Tibial artery (tissue), 4 donors: ENCODE measurements at regions not wholly inside any gene's neighbourhood (a gene's known extent, or its start where the extent isn't known, plus 50 kb on each side); places are given as distances from the start of the nearest gene placed in this dataset.

ENCODE experiments used
- DNase-seq, 2 donors: peaks; one replicate each; pipeline ENCODE4 v3.0.0-alpha.2; 2019
- H3K27ac ChIP-seq, 2 donors: fragments of 200-600 bp; sonication (generic) in 1 of 2; 1 replicate in 1 of 2; 2 replicates in 1 of 2; pipeline ENCODE4 v1.5.1; 2018 to 2019; ENCODE audit warnings: mild to moderate bottlenecking in 1 of 2
- H3K27me3 ChIP-seq, 2 donors: fragments of 200-600 bp; sonication (generic) in 1 of 2; one replicate each; pipeline versions ENCODE4 v1.5.1 to v1.6.0; 2016 to 2019
- H3K36me3 ChIP-seq, 3 donors: fragments of 200-600 bp; sonication (generic) in 2 of 3; one replicate each; pipeline ENCODE4 v1.5.1; 2016 to 2019; ENCODE audit warnings: mild to moderate bottlenecking in 2 of 3
- H3K4me1 ChIP-seq, 4 donors: fragments of 200-600 bp; sonication (generic) in 2 of 4; 1 replicate in 3 of 4; 2 replicates in 1 of 4; pipeline ENCODE4 v1.5.1; 2016 to 2019
- H3K4me3 ChIP-seq, 2 donors: fragments of 200-600 bp; sonication (generic) in 1 of 2; 1 replicate in 1 of 2; 2 replicates in 1 of 2; pipeline ENCODE4 v1.5.1; 2018 to 2019; ENCODE audit warnings: mild to moderate bottlenecking in 2 of 2
- H3K9me3 ChIP-seq, 3 donors: fragments of 200-600 bp; sonication (generic) in 1 of 3; one replicate each; pipeline ENCODE4 v1.5.1; 2016 to 2019
- intact Hi-C: fragments of 100-400 bp; cut with DNase I; formaldehyde crosslinking; loops from one replicate; pipeline ENCODE4 v1.15.0; 2023; ENCODE audit warnings: low total_unique reads
- TF ChIP-seq, protein P1 (sequence below), 2 experiments: fragments of 200-600 bp in 1 of 2; fragments of 450-650 bp in 1 of 2; IDR thresholded peaks; one replicate each; pipeline ENCODE4 v1.5.1; 2017 to 2019; ENCODE audit warnings: antibody characterized with exemption in 2 of 2, mild to moderate bottlenecking in 1 of 2, moderate library complexity in 1 of 2

DNA sequence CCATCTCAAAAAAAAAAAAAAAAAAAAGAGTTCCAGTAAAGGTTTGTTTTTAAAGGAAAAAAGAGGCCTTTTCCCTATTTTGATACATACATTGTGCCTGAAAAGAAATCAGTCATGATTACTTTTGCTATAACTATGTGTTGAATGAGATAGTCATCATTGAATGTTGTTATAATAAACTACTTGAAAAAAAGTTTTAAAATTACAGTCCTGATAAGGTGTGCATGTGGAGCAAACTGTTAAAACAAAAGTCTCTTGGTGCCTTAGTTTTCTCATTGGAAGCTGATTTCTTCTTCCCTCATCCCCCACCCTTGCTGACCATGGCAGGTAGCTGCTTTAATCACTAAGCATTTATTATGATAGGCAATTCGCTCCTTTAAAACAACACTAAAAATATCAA, 172.3 kb upstream of the TBCA start:
- no peak overlapping the region for H3K4me3 ChIP-seq
- H3K27me3 ChIP-seq = no peaks in the 10 kb centered on the region
- DNase-seq = no peak
- H3K27ac ChIP-seq = no peak overlapping the region
- intact Hi-C loops = no loop called here
- H3K4me1 ChIP-seq = no peaks in the 10 kb centered on the region
- no peaks in the 10 kb centered on the region for H3K36me3 ChIP-seq
- TF ChIP-seq, protein P1, sequence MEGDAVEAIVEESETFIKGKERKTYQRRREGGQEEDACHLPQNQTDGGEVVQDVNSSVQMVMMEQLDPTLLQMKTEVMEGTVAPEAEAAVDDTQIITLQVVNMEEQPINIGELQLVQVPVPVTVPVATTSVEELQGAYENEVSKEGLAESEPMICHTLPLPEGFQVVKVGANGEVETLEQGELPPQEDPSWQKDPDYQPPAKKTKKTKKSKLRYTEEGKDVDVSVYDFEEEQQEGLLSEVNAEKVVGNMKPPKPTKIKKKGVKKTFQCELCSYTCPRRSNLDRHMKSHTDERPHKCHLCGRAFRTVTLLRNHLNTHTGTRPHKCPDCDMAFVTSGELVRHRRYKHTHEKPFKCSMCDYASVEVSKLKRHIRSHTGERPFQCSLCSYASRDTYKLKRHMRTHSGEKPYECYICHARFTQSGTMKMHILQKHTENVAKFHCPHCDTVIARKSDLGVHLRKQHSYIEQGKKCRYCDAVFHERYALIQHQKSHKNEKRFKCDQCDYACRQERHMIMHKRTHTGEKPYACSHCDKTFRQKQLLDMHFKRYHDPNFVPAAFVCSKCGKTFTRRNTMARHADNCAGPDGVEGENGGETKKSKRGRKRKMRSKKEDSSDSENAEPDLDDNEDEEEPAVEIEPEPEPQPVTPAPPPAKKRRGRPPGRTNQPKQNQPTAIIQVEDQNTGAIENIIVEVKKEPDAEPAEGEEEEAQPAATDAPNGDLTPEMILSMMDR (IDR thresholded peaks at IDR 0.05) = no peak
- no peaks in the 10 kb centered on the region for H3K9me3 ChIP-seq

DNA sequence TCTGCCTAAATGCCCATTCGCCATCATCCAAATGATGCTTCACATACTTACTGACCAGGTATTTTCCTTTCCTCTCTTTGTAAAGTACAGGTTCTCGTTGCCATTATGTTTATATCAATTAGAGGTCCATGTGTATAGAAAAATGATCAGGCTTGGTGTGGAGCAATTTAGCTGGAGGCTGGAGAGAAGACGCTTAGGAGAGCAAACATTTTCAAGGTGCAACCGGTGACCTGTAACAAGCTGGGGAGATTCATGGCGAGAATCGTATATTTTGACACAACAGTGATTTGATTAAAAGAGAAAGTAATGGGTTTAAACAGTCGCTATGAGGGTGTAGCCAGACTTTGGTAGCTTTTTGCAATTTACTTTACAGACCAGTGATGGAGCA, 170.9 kb upstream of the TBCA start:
- Histone ChIP-seq H3K4me3 (no peak overlapping the region), H3K9me3 (no peaks in the 10 kb centered on the region), H3K36me3 (no peaks in the 10 kb centered on the region), H3K27me3 (no peaks in the 10 kb centered on the region), H3K4me1 (no peaks in the 10 kb centered on the region), H3K27ac (no peak overlapping the region)
- DNase-seq = no peak
- intact Hi-C loops = no loop called here
- TF ChIP-seq, protein P1 (IDR thresholded peaks at IDR 0.05) = no peak

DNA sequence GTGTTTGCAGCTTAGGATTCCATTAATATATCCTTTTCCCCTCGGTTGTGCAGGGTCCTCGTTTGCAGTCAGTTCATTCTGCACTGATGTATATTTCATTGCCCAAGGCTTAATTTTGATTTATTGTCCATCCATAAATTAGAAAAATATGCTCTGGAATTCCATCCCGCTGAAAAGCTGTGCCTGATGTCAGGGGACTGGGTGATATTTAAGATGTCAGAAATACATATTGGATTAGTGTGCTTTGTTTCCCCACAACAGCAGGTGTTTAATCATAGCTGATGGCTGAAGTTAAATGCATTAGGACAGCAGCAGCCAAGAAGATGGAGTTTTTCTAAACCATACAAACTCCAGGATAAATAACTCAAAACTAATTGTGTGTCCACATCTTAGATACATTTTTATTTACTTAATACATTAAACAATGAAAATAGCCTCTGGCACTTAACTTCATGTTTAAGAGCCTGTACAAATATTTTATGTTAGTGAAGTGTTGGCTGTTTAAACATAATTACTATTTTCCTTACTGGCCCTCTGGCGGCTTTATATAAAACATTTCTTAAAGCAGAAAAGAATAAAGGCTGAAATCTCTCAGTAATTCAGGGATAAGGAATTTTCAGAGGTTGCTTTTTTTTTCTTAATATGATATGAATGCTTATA, 170.4 kb upstream of the TBCA start:
- Histone ChIP-seq H3K4me3 (no peak overlapping the region), H3K27ac (no peak overlapping the region), H3K27me3 (no peaks in the 10 kb centered on the region), H3K9me3 (no peaks in the 10 kb centered on the region), H3K36me3 (no peaks in the 10 kb centered on the region), H3K4me1 (no peaks in the 10 kb centered on the region)
- no peak for DNase-seq
- intact Hi-C loops = no loop called here
- TF ChIP-seq, protein P1 (IDR thresholded peaks at IDR 0.05) = no peak

DNA sequence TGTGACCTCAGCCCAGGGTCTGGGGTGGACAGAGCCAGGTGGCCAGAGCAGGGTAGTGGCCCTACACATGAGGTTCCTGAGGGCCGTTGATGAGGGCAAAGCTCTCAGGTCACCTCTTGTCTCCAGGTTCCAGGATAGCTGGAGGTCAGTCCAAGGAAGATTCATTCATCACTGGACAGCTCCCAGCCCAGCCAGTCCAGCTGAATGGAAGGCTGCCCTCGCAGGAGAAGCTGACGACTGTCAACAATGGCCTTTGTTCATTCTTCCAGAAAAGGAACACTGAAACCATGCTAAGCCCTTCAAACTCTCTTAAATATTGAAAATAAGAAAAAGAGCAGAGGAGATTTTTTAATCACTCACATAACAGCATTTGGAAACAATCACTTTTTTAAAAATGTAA, 169.7 kb upstream of the TBCA start:
- peaks cover 0 to 4% of the 10 kb centered on the region in 2 donors for H3K27me3 ChIP-seq
- H3K4me3 ChIP-seq = no peak overlapping the region
- TF ChIP-seq, protein P1 (IDR thresholded peaks at IDR 0.05) = no peak
- H3K9me3 ChIP-seq = no peaks in the 10 kb centered on the region
- no peak overlapping the region for H3K27ac ChIP-seq
- H3K4me1 ChIP-seq = no peaks in the 10 kb centered on the region
- intact Hi-C loops = no loop called here
- no peak for DNase-seq
- no peaks in the 10 kb centered on the region for H3K36me3 ChIP-seq

DNA sequence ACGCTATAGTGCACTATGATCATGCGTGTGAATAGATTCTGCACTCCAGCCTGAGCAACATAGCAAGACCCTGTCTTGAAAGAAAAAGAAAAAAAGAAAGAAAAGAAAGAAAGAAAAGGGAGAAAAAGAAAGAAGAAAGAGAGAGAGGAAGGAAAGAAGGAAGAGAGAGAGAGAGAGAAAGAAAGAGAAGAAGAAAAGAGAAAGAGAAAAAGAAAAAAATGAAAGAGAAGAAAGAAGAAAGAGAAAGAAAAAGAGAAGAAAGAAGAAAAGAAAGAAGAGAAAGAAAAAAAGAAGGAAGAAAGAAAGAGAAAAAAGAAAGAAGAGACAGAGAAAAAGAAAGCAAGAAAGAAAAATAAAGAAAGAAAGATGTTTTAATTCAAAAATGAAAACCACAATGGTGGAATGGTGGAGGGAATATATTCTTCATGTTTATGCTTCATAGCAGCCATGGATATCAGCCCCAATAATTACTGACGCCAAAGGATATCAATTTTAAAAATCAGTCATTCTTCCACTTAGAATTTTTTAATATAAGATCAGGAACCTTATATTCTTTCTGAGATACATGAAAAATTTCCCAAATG, 168.7 kb upstream of the TBCA start:
- intact Hi-C loops = no loop called here
- no peak overlapping the region for H3K4me3 ChIP-seq
- H3K4me1 ChIP-seq = no peaks in the 10 kb centered on the region
- no peaks in the 10 kb centered on the region for H3K36me3 ChIP-seq
- H3K9me3 ChIP-seq = peaks cover 0 to 3% (median 0%) of the 10 kb centered on the region in 3 donors
- peaks cover 0 to 5% of the 10 kb centered on the region in 2 donors for H3K27me3 ChIP-seq
- no peak for DNase-seq
- no peak overlapping the region for H3K27ac ChIP-seq
- TF ChIP-seq, protein P1 (IDR thresholded peaks at IDR 0.05) = no peak
